ENCODE measurements at regions not wholly inside any gene's neighbourhood (a gene's known extent, or its start where the extent isn't known, plus 50 kb on each side); places are given as distances from the start of the nearest gene placed in this dataset.

- no peak for TF ChIP-seq NKRF (IDR thresholded peaks at IDR 0.05; ENCODE audit: borderline replicate concordance)
- TF ChIP-seq KDM1A (IDR thresholded peaks at IDR 0.05) = no peak
- TF ChIP-seq MXI1 (IDR thresholded peaks at IDR 0.05; ENCODE audit: low read depth, low read length) = no peak
- no peak for TF ChIP-seq EP300 (IDR thresholded peaks at IDR 0.05; ENCODE audit: low read length)
- no peak for TF ChIP-seq CHD4 (IDR thresholded peaks at IDR 0.05; ENCODE audit: insufficient read depth, insufficient replicate concordance, low read depth, low read length, poor library complexity, severe bottlenecking)
- no peak for TF ChIP-seq POLR2AphosphoS5 (IDR thresholded peaks at IDR 0.05; ENCODE audit: control insufficient read depth, insufficient read depth, low read depth, low read length)
- TF ChIP-seq POLR2G (IDR thresholded peaks at IDR 0.05; ENCODE audit: low read depth, low read length) = no peak
- TF ChIP-seq SMAD3 (CRISPR knock-in tag; conservative IDR thresholded peaks at IDR 0.05) = no peak
- no peak for TF ChIP-seq TCF7L2 (IDR thresholded peaks at IDR 0.05; ENCODE audit: low read depth, low read length)
- TF ChIP-seq POLR3A (IDR thresholded peaks at IDR 0.05; ENCODE audit: borderline replicate concordance, extremely low read depth, insufficient read depth, insufficient read length) = no peak
- no peak for TF ChIP-seq JUNB (CRISPR knock-in tag; conservative IDR thresholded peaks at IDR 0.05)
Measured at GRCh38 chr7:38051311-38051710, 126.7 kb upstream of the STARD3NL start.
